Activated effector memory CD4-positive, alpha-beta T cell treated with anti-CD3 and anti-CD28 coated beads, Interleukin-2, amount 50 U/mL, for 16 hours (primary cell): ENCODE measurements at regions not wholly inside any gene's neighbourhood (a gene's known extent, or its start where the extent isn't known, plus 50 kb on each side); places are given as distances from the start of the nearest gene placed in this dataset.

ENCODE experiments used
- DNase-seq: peaks from one replicate; pipeline ENCODE4 v3.0.0-alpha.2; 2020

DNA sequence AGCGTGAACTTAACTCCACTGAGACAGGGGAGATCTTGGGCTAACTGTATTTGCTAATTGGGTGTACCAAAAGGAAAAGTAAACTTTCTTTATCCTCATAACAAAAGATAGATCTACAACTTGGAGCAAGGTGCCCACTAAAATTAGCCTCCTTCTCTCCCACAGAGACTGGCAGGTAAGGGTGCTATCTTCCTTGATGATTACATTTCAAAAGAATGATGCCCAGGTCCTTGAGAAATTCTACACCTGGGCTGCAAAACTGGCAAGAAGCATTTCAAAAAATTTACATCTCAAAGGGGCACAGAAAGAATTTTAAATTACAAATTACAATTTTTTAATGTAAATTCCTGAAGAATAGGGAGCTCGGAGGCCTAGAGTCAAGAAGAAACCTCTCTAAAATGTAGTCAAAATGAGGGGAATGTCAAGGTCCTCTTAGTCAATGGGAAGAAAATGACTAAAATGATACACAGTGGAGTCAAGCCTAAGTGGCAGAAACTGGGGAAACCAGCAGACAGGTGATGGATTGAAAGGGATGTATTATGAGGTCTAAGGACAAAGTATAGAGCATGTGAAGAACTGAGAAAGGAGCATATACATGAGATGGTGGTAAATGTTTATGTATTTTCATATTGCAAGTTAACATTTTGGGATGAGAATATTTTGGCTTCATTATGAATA, 348.3 kb upstream of the TUSC1 start:
- no peak for DNase-seq

DNA sequence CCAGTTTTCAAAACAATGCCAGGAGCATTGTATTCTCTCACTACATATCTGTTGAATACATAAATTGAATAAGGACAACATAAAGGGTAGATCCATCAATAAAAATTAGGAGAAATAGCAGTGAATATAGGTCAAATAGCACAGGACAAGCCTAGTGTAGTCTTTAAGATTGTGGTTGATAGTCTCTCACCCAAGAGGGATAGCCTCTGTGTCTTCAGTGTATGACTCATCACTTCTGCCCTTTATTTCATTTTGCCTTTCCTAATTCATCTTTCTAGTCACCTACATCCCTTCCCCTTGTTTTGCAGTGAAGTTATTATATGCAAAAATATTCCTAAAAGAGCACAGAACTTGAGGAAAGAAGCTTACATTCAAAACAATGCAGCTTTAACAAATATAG, 335.0 kb upstream of the TUSC1 start:
- no peak for DNase-seq

DNA sequence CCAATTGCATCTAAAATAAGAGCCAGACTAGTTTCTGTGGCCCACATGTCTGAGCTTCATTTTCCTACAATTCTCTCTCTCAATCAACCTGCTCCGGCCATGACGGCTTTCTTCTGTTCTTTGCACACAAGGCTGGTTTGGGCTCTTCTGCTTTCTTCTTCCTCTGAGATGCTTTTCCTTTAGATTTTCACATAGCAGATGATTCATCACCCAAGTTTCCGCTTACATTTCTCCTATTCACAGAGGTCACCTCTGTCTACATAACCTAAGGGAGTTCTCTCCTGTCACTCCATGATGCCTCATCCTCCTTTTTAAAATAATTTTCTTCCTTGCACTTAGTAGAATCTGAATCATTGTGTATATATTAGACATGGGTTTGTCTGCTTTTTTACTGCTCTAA, 334.6 kb upstream of the TUSC1 start:
- DNase-seq = no peak

DNA sequence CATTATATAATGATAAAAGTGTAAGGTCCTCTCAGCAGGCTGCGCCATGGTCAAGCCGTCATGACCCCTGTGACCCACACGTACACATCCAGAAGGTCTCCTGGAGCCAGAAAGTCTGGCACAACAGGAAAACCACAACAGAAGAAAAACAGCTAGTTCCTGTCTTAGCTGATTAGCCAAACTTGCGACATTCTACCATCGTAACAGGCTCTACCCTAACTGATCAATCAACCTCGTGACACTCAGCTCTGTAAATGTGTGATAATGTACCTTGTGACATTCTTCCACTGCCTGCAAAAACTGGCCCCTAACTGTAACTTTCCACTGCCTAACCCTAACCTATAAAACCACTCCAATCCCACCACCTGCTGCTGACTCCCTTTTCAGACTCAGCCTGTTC, 316.4 kb upstream of the TUSC1 start:
- DNase-seq = no peak

DNA sequence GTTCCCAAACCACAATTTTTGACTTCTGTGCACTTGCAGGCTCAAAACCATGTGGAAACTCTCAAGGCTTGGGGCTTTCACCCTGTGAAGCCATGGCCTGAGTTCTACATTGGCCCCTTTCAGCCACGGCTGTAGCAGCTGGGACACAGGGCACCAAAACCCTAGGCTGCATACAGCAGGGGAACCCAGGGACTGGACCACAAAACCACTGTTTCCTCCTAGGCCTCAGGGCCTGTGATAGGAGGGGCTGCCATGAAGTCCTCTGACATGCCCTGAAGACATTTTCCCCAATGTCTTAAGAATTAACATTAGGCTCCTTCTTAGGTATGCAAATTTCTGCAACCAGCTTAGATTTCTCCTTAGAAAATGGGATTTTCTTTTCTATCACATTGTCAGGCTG, 312.1 kb upstream of the TUSC1 start:
- DNase-seq = no peak

DNA sequence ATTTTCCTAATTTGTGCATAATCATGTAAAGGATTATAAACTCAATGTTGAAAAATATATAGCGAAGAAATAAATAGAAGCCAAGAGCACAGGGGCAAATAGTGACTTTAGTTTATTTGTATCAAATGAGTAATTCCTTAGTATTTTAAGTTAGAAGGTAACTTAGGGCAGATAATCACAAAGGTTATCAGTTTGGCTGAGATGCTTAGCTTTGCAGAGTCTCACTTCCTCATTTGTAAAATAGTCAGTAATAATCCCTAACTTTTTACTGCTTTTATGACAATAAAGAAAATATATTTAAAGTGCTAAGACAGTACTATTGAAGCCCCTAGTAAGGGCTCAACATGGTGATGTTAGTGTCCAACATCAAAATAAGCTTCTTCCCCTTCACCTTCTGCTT, 297.4 kb upstream of the TUSC1 start:
- no peak for DNase-seq

DNA sequence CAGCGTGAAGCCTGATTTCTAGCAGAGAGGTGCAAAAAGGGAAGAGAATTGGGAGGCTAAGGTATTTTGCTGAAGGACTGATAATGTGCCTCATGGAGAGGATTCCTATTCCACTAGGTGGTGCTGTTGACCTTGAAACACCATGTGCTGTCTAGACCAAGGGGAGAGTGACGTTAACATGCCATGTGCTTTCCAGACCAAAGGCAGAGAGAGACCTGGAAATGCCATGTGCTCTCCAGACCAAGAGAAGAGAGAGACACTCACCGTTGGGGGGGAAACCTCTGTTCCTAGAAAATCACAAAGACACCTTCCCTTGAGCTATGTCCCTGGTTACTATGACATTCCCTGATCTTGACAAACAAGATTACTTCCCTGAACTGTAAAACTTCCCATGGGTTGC, 286.0 kb upstream of the TUSC1 start:
- DNase-seq = no peak

DNA sequence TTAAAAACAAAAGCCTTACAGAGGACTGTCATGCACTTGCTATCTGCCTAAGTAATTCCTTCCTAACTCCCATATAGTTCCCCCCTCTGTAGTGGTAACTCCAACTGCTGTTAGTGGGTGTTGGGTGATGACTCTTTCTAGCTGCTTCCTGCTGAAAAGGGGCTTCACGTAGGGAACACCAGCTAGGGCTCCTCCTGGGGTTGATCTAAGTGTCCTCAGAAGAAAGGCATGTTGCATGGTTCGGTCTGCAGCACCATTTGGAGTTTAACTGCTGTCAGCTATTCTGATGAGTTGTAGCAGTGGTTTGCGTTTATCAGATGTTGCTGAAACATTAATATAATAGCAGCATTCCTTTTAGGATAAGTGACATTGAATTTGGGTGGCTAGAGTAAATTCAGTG, 281.9 kb upstream of the TUSC1 start:
- DNase-seq = no peak

DNA sequence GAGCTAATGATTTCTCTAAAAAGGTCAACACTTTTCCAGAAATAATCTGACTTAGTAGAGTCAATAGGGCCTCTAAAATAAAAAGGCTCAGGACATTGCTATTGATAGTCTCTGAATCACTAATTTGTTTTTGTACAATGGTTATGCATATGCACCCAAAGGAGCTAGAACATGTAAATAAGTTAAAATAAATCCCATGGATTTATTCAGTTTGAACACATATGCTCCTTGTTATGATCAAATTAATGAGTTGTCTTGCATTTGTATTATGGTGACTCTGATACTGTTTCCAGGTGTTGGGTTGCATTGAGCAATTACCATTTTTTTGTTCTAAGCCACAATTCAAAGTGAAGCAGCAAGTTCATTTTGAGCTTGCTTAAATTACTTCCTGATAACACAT, 276.0 kb upstream of the TUSC1 start:
- DNase-seq = no peak

DNA sequence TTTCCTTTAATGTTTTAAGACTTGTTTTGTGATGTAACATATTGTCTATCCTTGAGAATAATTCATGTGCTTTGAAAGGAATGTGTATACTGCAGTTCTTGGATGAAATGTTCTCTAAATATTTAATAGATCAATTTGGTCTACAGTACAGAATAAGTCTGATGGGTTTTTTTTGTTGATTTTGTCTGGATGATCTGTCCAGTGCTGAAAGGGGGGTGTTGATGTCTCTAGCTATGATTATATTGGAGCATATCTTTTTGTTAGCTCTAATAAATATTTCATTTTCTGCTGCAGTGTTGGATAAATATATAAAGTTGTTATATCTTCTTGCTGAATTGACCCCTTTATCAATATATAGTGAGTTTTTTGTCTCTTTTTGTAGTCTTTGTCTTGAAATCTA, 269.9 kb upstream of the TUSC1 start:
- no peak for DNase-seq

DNA sequence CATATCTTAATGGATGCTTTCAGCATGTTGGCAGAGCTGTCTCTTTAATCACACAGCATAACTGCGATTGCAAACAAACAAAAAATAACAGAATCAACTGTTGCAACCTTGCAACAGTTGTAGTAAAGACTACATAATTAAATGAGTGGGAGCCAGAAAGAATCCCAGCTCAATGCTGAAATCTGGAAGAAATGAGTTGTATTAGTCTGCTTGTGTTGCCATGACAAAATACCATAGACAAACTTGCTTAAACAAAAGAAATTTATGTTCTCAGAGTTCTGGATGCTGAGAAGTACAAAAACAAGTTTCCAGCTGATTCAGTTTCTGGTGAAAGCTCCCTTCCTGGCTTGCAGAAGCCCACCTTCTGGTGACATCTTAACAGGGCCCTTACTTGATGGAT, 260.9 kb upstream of the TUSC1 start:
- DNase-seq = no peak

DNA sequence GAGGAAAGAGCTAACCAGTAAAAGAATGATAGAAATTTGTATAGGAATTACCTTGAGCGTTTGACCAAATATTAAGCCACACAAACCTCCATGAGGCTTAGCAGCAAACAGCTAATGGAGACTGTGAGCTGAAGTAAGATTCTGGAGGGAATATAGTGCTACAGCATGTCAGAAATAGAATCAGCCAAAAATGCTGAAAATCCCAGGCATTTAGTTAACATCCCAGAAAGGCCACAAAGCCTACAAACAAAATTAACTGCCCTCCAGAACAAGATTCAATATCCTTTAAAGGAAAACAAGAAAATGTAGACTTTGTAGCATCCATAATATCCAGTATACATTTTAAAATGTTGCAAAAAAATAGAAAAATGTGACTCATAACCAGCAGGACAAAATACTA, 257.8 kb upstream of the TUSC1 start:
- DNase-seq = no peak

DNA sequence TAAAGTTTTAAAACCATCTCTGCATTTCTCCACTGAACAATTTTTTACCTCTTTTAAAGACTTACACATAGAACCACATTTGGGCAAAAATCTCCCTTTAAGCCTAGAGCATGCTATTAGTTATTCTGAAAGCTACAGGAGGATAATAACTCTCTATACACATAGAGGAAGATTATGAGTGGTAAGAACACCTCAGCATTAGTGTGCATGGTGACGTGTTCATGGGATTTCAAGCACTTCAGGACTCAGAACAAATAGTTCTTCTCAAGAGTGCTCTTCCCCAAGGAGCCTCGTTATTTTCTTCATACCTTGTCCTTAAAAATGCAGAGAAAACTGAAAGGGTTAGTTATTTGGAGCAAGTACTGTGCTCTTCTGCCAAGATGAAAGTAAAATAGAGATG, 256.9 kb upstream of the TUSC1 start:
- DNase-seq = no peak

DNA sequence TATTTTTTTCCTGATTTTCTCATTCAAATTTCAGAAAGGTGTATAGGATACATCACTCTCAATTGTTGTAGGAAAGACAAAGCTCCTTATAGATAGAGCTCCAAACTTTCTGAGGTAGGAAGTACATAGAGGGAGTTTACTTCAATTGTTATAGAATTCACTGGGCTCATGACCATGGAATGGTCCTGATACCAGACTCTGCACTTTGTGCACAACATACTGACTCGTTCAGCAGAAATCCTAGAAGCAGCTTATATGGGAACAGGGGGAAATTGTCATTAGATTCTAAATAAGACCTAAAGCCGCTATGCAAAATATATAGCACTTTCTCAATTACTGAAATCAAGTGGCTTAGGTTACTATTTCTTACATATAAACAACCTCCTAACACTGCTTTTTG, 240.5 kb upstream of the TUSC1 start:
- DNase-seq = no peak

DNA sequence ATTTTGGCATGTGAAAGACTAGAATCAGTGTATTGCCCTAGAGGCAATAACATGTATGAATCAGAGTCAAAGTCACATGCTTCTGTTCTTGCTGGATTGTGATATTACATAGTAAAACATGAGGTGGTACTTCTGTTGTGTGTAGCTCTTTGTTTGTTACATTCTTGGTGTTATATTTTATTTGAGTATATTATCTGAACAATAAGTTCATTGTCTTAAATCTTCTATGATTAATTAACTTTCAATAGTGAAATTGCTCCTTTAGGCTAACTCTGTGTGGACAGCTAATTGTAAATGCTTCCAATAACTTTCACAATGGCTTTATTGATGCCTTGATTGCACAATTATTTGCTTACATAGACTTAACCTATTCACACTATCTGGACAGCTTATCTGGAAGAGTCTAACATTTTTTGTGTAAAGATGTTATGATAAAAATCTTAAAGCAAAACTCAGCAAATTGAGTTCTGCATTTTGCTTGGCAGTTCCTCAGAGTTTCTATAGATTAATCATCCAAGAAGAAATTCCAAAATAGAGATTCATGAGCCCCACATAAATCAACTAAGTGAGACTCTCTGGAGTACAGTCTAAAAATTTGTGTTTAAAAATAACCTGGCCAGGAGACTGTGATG, 239.6 kb upstream of the TUSC1 start:
- DNase-seq = no peak

DNA sequence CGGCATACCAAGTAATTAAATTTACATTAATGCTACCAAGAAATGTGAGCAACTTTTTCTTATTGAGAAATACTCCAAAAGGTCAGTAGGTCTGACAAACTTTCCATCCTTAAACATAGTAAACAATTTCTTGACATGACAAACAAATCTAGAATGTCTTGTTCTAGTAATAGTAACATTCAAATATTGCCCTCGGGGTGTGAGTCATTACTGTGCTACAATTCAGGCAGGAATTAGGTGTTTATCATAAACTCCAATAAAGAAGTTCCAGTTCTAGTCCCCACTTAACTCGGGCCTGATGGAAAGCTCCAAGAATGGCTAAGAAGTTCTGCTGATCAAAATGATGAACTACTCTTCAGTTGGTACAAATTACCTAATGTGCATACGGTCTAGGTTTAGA, 235.6 kb upstream of the TUSC1 start:
- DNase-seq = no peak

DNA sequence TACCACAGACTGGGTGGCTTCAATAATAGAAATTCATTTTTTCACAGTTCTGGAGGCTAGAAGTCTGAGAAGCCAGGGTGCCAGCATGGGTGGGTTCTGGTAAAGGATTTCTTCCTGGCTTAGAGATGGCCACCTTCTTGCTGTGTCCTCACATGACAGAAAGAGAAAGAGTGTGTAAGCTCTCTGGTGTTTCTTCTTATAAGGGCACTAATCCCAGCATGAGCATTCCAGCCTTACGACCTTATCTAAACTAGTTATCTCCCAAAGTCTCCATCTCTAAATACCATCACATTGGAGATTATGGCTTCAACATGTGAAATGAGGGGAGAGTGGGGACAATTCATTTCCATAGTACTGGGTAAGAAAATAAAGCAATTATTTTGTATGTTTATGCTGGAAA, 226.5 kb upstream of the TUSC1 start:
- DNase-seq = no peak

DNA sequence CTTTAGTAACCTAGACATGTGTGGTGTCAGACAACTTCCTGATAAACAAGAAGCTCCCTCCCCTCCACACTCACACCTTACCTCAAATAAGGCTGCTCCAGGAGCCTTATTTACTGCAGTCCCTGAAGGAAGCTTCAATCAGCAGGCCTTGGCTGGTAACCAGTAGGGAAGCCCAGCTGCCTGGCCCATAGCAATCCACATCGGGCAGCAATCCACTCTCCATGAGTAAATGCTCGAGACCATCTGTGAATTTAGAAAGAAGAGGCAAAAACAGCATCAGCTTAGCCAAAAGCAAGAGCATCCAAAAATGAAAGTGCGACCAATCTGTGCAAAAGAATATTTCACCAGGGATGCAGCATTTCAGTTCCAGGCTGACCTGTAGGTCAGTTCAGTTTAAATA, 213.3 kb upstream of the TUSC1 start:
- DNase-seq = no peak

DNA sequence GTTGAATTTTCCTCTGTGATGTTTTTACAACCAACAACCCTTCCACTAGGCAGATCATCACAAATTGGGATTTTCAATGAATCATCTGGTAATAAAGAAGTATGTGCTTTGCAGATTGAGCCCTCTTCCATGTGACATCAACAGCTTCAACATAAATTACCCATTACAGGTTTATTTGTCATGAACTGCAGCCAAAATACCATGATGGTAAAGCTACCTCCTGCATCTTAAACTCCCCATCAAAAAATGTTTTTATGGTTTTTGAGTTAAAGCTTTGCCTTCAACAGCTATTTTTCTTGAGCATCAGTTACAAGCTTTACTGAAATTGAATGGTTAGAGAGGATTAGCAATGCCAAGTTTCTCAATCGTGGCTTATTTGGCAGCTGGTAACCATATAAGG, 211.4 kb upstream of the TUSC1 start:
- DNase-seq = no peak

DNA sequence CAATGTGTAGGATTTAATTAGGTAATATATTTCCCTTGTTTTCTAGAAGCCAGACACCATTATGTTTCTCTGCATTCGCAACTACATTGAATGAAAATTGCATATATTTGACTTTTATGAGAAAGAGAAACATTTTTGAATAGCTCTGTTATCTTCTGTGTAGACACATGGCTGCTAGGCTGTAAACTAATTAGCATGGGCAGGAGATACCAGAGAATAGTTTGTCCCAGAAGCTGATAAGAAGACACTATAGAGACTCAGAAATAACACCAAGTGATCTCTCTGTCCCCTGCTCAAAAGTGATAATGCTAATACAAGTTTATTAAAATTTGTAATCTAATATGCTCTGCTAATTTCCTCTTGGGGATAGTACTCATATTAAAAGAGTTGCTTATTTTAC, 198.0 kb upstream of the TUSC1 start:
- DNase-seq = no peak

DNA sequence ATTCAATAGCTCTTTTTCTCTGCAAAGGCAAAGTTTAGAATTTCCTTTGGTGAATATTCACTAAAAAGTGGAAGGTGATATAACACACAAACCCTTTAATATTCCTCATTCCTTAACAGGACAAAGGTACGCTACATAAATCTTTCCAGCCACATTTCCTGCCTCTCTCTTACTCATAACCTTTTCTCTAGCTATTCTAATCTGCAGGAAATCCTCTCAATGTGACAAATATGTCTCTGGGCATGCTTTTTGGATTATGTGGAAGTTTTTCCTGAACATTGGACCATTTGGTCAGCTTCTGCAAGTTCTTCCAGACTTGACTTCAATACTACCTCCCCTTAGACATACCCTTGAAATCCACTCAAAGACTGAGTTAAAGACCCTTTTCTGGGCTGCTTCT, 186.3 kb upstream of the TUSC1 start:
- DNase-seq = no peak

DNA sequence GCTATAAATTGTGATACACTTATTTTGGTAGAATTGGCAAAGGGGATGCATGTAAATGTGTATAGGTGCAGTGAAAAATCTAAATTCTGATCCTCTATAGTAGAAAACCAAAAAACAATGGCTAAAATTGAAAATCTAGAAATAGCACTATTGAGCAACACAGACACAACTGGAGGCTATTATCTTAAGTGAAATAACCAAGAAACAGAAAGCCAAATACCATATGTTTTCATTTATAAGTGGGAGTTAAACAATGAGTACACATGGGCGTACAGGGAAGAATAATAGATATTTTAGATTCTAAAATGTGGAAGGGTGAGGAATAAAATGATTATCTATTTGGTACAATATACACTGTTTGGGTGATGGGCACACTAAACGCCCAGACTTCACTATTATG, 183.2 kb upstream of the TUSC1 start:
- DNase-seq = no peak

DNA sequence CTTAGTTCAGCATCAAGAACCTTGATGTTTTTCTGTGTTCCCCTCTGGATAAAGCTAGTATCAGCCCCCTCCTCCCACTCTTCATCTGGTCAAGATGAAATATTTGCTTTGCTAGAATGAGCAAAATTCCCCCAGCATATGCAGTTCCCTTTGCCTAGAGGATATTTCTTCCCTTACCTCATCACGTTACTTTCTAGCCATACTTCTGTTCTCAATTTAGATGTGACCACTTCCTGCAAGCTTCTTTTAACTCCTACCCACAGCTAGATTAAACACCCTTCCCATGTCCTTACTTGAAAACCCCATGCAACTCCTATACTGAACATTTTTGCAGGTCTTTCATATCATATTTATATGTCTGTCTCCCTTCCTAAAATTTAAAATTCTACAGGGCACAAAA, 178.9 kb upstream of the TUSC1 start:
- DNase-seq = no peak

DNA sequence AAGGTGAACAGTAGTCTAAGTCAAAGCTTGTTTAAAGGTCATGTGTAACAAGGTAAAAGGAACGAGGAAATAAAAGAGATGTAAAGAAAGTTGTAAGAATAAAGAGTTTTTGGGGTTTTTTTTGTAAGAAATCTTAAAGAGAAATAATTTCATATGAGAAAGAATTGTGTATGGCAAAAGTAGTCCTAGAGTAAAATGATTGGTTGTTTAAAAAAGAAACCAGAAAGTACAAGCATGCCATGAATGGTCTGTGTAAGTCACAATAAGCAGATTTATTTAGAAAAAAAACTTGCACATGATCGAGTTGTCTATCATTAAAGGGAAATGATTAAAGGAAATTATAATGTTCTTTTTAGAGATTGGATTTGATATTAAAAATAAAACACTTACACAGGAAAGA, 172.6 kb upstream of the TUSC1 start:
- no peak for DNase-seq

DNA sequence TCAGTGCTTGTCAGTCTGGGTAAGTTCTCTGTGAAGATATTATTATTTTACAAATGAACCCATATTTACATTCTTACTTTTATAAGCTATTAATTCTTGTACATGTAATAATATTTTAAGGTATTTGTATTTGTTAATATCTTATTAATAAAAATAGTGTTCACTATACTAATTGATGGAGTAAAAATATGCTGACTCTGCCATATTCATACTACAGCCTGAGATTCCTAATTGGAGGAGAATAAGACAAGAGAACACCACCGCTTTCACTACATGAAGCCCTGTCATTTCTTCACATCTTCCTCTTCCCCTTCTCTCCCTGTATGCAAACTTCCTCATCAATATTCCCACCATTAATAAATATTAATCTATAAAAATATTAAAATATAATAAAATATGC, 167.6 kb upstream of the TUSC1 start:
- no peak for DNase-seq
